Spleen (tissue), 11 donors: ENCODE measurements at regions not wholly inside any gene's neighbourhood (a gene's known extent, or its start where the extent isn't known, plus 50 kb on each side); places are given as distances from the start of the nearest gene placed in this dataset.

Experiments
- DNase-seq: peaks from one replicate; pipeline ENCODE4 v3.0.0-alpha.2; 2020
- H3K27ac ChIP-seq, 8 donors: fragments of 200-600 bp; sonication (generic) in 7 of 8; 1 replicate in 4 of 8; 2 replicates in 4 of 8; pipeline versions ENCODE4 v1.5.0 to v1.8.0; 2016 to 2021; ENCODE audit warnings: inconsistent platforms in 4 of 8, mild to moderate bottlenecking in 4 of 8, moderate library complexity in 1 of 8
- H3K27me3 ChIP-seq, 7 donors: fragments of 200-600 bp; sonication (generic) in 6 of 7; replicated peaks in 1 of 7; 1 replicate in 4 of 7; 2 replicates in 3 of 7; pipeline versions ENCODE4 v1.5.0 to v1.8.0; 2016 to 2021; ENCODE audit warnings: inconsistent platforms in 3 of 7, mild to moderate bottlenecking in 1 of 7
- H3K36me3 ChIP-seq, 6 donors: fragments of 200-600 bp; sonication (generic) in 5 of 6; 1 replicate in 4 of 6; 2 replicates in 2 of 6; pipeline versions ENCODE4 v1.5.0 to v1.8.0; 2016 to 2021; ENCODE audit warnings: inconsistent platforms in 2 of 6
- H3K4me1 ChIP-seq, 6 donors: fragments of 200-600 bp; sonication (generic) in 5 of 6; 1 replicate in 3 of 6; 2 replicates in 3 of 6; pipeline versions ENCODE4 v1.5.0 to v1.8.0; 2016 to 2021; ENCODE audit warnings: inconsistent platforms in 3 of 6
- H3K4me3 ChIP-seq, 8 donors: fragments of 200-600 bp; sonication (generic) in 7 of 8; 1 replicate in 4 of 8; 2 replicates in 4 of 8; pipeline versions ENCODE4 v1.5.0 to v1.8.0; 2016 to 2021; ENCODE audit warnings: inconsistent platforms in 4 of 8, mild to moderate bottlenecking in 4 of 8, moderate library complexity in 2 of 8
- H3K9me3 ChIP-seq, 8 donors: fragments of 200-600 bp; sonication (generic) in 7 of 8; 1 replicate in 4 of 8; 2 replicates in 4 of 8; pipeline versions ENCODE4 v1.5.0 to v1.8.0; 2016 to 2021; ENCODE audit warnings: inconsistent platforms in 4 of 8
- POLR2A ChIP-seq, 3 donors: fragments of 450-650 bp; IDR thresholded peaks; one replicate each; pipeline ENCODE4 v1.5.1; 2017; ENCODE audit warnings: antibody characterized with exemption in 3 of 3, mild to moderate bottlenecking in 1 of 3
- POLR2AphosphoS5 ChIP-seq, 3 donors: sonication (generic); formaldehyde crosslinking; IDR thresholded peaks; one replicate each; pipeline ENCODE4 v1.5.1; 2017; ENCODE audit warnings: antibody characterized with exemption in 3 of 3
- WGBS, 5 donors: extraction: QIAGEN DNeasy Blood & Tissue Kit in 3 of 5; methylation state at CpG; one replicate each; pipeline versions ENCODE4 v1.1.5 to v1.1.7; 2013 to 2018; 5-methylcytosine and 5-hydroxymethylcytosine counted together
- intact Hi-C: fragments of 100-400 bp; cut with DNase I; formaldehyde crosslinking; loops from one replicate; pipeline ENCODE4 v1.15.0; 2023; ENCODE audit warnings: low total_unique reads
- TF ChIP-seq, protein P1 (sequence below), 11 experiments: fragments of 200-600 bp in 7 of 11; fragments of 450-650 bp in 4 of 11; sonication (generic) in 4 of 11; IDR thresholded peaks in 8 of 11; conservative IDR thresholded peaks in 3 of 11; 1 replicate in 7 of 11; 2 replicates in 4 of 11; pipeline versions ENCODE4 v1.4.0 to v1.8.0; 2016 to 2021; ENCODE audit warnings: antibody characterized with exemption in 11 of 11, inconsistent platforms in 4 of 11, mild to moderate bottlenecking in 1 of 11
- donor health status: healthy with polysubstance abuse.
- donor health status: DM: no; HTN: no; CAD: no; lungs with moderate emphysema.
- donor health status: DM: no; HTN: no; CAD: no.
- donor health status: Bipolar disorder and iron deficiency.
- donor health status: healthy.
- donor health status: DM: no; HTN: no; CAD: no.
- donor health status: DM: yes; HTN: yes; CAD: no.

DNA sequence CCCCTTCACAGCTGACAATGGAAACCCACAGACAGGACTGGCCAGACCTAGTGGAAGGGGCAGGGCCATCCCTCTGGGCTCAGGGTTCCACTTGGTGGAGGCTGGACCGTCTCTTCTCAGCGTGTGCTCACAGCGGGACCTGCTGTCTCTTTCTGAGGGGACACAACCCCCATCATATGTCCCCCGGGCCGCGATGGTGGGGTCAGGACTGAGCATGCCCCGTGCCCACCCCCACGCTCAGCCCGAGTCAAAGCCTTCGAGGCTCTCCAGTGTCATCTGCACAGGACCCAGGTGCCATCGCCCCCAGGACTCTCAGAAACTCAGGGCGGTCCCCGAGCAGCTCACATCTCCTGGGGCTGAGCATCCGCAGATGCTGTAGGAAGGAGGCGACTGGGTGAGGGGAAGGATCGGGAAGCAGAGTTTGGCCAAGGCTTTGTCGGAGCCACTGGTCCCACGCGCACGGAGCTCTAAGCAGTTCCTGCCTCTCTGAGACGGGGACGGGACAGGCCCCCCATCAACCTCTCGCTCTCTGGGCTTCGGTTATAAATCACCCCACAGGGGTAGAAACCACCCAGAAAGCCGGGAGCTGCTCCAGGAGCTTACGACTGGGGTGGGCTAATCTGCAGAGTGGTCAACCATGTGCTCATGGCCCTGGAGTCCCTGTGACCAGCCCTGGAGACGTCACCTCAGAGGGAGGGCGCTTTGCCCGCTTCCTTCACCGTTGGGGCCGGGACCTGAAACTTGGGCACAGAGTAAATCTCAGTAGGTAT, 183.4 kb upstream of the SULF2 start:
- H3K4me3 ChIP-seq, result no peak overlapping the region
- WGBS, 5 donors, result 88 to 94% (median 91%) methylated on average over 27 to 31 of the region's 31 CpGs
- no peak for TF ChIP-seq POLR2AphosphoS5 (IDR thresholded peaks at IDR 0.05)
- TF ChIP-seq POLR2A (IDR thresholded peaks at IDR 0.05), result no peak
- TF ChIP-seq, protein P1, sequence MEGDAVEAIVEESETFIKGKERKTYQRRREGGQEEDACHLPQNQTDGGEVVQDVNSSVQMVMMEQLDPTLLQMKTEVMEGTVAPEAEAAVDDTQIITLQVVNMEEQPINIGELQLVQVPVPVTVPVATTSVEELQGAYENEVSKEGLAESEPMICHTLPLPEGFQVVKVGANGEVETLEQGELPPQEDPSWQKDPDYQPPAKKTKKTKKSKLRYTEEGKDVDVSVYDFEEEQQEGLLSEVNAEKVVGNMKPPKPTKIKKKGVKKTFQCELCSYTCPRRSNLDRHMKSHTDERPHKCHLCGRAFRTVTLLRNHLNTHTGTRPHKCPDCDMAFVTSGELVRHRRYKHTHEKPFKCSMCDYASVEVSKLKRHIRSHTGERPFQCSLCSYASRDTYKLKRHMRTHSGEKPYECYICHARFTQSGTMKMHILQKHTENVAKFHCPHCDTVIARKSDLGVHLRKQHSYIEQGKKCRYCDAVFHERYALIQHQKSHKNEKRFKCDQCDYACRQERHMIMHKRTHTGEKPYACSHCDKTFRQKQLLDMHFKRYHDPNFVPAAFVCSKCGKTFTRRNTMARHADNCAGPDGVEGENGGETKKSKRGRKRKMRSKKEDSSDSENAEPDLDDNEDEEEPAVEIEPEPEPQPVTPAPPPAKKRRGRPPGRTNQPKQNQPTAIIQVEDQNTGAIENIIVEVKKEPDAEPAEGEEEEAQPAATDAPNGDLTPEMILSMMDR (IDR thresholded peaks at IDR 0.05 in 8 of 11, conservative IDR thresholded peaks at IDR 0.05 in 3 of 11), result no peak
- peak; percentile 42 for DNase-seq
- H3K4me1 ChIP-seq, result peaks cover 0 to 14% (median 9%) of the 10 kb centered on the region in 6 donors
- no peaks in the 10 kb centered on the region for H3K36me3 ChIP-seq
- peaks cover 0 to 19% (median 0%) of the 10 kb centered on the region in 7 donors for H3K27me3 ChIP-seq
- H3K9me3 ChIP-seq, result no peaks in the 10 kb centered on the region
- no peak overlapping the region for H3K27ac ChIP-seq
- intact Hi-C loops, result no loop called here

DNA sequence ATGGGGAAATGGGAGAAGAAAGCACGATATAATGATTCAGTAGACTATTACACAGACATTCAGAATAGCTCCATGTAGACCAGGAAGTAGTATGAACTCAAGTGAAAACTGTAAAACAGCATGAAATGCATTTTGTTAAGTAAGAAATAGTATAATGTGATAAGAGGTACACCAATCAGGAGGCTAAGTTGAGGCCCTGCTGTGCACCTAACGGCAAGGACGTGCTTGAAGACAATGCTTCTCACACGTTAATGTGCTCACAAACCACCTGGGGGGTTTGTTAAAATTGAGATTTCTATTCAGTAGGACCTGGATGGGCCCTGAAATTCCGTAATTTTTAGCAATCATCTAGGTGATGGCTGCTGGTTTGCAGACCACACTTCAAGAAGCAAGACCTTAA, 178.9 kb upstream of the SULF2 start:
- intact Hi-C loops, result no loop called here
- H3K36me3 ChIP-seq, result no peaks in the 10 kb centered on the region
- TF ChIP-seq POLR2AphosphoS5 (IDR thresholded peaks at IDR 0.05) (no peak), POLR2A (IDR thresholded peaks at IDR 0.05) (no peak)
- TF ChIP-seq, protein P1 (IDR thresholded peaks at IDR 0.05 in 8 of 11, conservative IDR thresholded peaks at IDR 0.05 in 3 of 11), result no peak

DNA sequence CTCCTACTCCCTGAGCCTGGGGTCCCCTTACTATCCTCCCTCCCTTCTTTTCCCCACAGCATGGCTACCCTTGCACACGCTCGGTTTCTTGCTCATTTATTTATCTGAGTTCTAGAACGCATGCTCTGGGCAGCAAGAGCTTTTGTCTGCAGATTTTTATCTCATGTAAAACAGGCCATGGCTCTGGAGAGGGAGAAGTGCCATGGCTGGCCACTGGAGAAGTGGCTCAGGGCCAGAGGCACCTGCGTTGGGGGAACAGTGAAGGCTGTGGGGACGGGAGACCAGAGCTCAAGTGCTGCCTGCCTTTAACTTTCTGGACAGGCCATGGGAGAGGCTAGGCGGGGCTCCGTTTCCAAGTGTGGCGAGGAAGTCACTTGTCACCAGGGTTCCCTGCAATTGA, 177.7 kb upstream of the SULF2 start:
- TF ChIP-seq, protein P1 (IDR thresholded peaks at IDR 0.05 in 8 of 11, conservative IDR thresholded peaks at IDR 0.05 in 3 of 11), result no peak
- no peak for TF ChIP-seq POLR2A (IDR thresholded peaks at IDR 0.05)
- no peak overlapping the region for H3K27ac ChIP-seq
- H3K27me3 ChIP-seq, result peaks cover 0 to 4% (median 0%) of the 10 kb centered on the region in 7 donors
- intact Hi-C loops, result no loop called here
- H3K4me3 ChIP-seq, result no peak overlapping the region
- H3K36me3 ChIP-seq, result no peaks in the 10 kb centered on the region
- DNase-seq, result no peak
- no peaks in the 10 kb centered on the region for H3K4me1 ChIP-seq
- 59 to 74% (median 65%) methylated on average over 7 to 8 of the region's 8 CpGs for WGBS, 5 donors
- no peaks in the 10 kb centered on the region for H3K9me3 ChIP-seq

More for the DNA sequence above, 178.9 kb upstream of the SULF2 start:
- Histone ChIP-seq H3K9me3 (no peaks in the 10 kb centered on the region), H3K4me3 (no peak overlapping the region), H3K27me3 (peaks cover 0 to 4% (median 0%) of the 10 kb centered on the region in 7 donors), H3K4me1 (no peaks in the 10 kb centered on the region), H3K27ac (no peak overlapping the region)
- 77 to 87% (median 79%) methylated on average over 5 of the region's 5 CpGs for WGBS, 5 donors
- no peak for DNase-seq

DNA sequence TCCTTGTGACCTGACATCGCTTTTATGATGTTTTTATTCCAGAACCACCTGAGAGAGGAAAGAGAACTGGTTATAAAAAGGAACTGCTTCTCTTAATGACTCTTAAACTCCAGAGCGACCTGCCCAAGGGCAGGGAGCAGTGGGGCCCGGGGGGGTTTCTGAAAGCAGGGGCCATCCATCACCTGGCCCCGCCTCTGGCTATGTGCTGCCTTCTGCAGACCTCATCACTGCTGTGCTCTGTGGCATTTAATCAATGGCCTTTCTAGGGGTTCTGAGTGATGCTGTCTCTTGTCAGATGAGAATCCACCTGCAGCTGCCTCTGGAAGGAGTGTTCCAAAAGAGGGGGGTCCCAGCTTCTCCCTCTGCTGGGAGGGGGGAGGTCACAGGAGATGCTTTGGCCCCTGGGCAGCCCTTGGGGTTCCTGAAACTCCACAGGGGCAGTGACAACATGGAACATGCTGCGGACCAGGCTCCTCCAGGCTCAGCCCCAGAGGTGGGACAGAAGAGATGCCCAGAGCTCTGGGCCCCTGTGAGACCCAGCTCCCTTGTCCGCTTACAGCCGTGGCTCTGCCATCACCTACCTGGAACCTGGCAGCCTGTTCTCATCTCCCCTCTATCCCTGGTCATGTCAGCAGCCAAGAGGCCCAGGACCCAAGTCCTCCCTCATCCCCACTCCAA, 177.1 kb upstream of the SULF2 start:
- H3K36me3 ChIP-seq, result no peaks in the 10 kb centered on the region
- no peak overlapping the region for H3K27ac ChIP-seq
- H3K4me1 ChIP-seq, result no peaks in the 10 kb centered on the region
- WGBS, 5 donors, result 71 to 85% (median 73%) methylated on average over 6 to 7 of the region's 7 CpGs
- peaks cover 0 to 4% (median 0%) of the 10 kb centered on the region in 7 donors for H3K27me3 ChIP-seq
- DNase-seq, result no peak
- intact Hi-C loops, result no loop called here
- H3K9me3 ChIP-seq, result no peaks in the 10 kb centered on the region
- H3K4me3 ChIP-seq, result no peak overlapping the region
- no peak for TF ChIP-seq POLR2AphosphoS5 (IDR thresholded peaks at IDR 0.05)
- TF ChIP-seq, protein P1 (IDR thresholded peaks at IDR 0.05 in 8 of 11, conservative IDR thresholded peaks at IDR 0.05 in 3 of 11), result no peak
- no peak for TF ChIP-seq POLR2A (IDR thresholded peaks at IDR 0.05)
